PC-3 (cell line): ENCODE measurements at regions not wholly inside any gene's neighbourhood (a gene's known extent, or its start where the extent isn't known, plus 50 kb on each side); places are given as distances from the start of the nearest gene placed in this dataset.

Experiments
- ATAC-seq: fragments of 200-7000 bp; cut with Tn5 transposase; 2 replicates; pipeline ENCODE4 v1.9.1; 2020; ENCODE audit warnings: mild to moderate bottlenecking, moderate library complexity
- BruUV-seq: library from RNA; stranded (reverse); fragments of 400-500 nt; replicated peaks from 2 replicates; lab custom pipeline; 2021; lab: Mats Ljungman, UMichigan
- CTCF ChIA-PET: fragments of 300-600 bp; sonication (Branson Sonifier 250); formaldehyde crosslinking; loops from one replicate; lab custom pipeline; 2022; ENCODE audit warnings: antibody characterized with exemption; lab: Charles Lee
- POLR2A ChIA-PET: fragments of 300-600 bp; sonication (Branson Sonifier 250); formaldehyde crosslinking; loops from one replicate; lab custom pipeline; 2022; ENCODE audit warnings: antibody characterized with exemption; ENCODE audit not compliant: unreplicated experiment; lab: Charles Lee
- DNase-seq: peaks from one replicate; pipeline ENCODE4 v3.0.0-alpha.2; 2015
- H2AFZ ChIP-seq: fragments of 300-600 bp; sonication (generic); 2 replicates; pipeline ENCODE4 v1.6.0; 2016; ENCODE audit warnings: antibody characterized with exemption, low read length
- H3F3A ChIP-seq: fragments of 300-600 bp; sonication (generic); one replicate; pipeline ENCODE4 v1.6.0; 2017; ENCODE audit warnings: antibody characterized with exemption, low read length, control low read depth, mild to moderate bottlenecking; ENCODE audit not compliant: unreplicated experiment
- H3K27ac ChIP-seq: fragments of 300-600 bp; sonication (generic); 2 replicates; pipeline ENCODE4 v1.5.1; 2016; ENCODE audit warnings: mild to moderate bottlenecking, low read length
- H3K27me3 ChIP-seq: fragments of 300-600 bp; sonication (generic); 2 replicates; pipeline ENCODE4 v1.6.1; 2016; ENCODE audit warnings: low read length, mixed read lengths
- H3K36me3 ChIP-seq: fragments of 300-600 bp; sonication (generic); 2 replicates; pipeline ENCODE4 v1.6.1; 2016; ENCODE audit warnings: low read depth, mixed run types, low read length, mixed read lengths
- H3K4me1 ChIP-seq: fragments of 300-600 bp; sonication (generic); 2 replicates; pipeline ENCODE4 v1.5.1; 2016; ENCODE audit warnings: low read length; ENCODE audit not compliant: insufficient read depth
- H3K4me2 ChIP-seq: fragments of 300-600 bp; sonication (generic); 2 replicates; pipeline ENCODE4 v1.6.0; 2016; ENCODE audit warnings: low read length
- H3K4me3 ChIP-seq: fragments of 300-600 bp; sonication (generic); 2 replicates; pipeline ENCODE4 v1.5.1; 2016; ENCODE audit warnings: mild to moderate bottlenecking, low read length, mixed read lengths
- H3K79me2 ChIP-seq: fragments of 300-600 bp; sonication (generic); 2 replicates; pipeline ENCODE4 v1.6.1; 2017; ENCODE audit warnings: low read length, mixed read lengths
- H3K9ac ChIP-seq: fragments of 300-600 bp; sonication (generic); 2 replicates; pipeline ENCODE4 v1.6.0; 2016; ENCODE audit warnings: mild to moderate bottlenecking, low read length
- H3K9me2 ChIP-seq: fragments of 300-600 bp; sonication (generic); replicated peaks from 2 replicates; pipeline ENCODE4 v1.6.1; 2016; ENCODE audit warnings: mixed run types, low read length, mixed read lengths
- H3K9me3 ChIP-seq: fragments of 300-600 bp; sonication (generic); 2 replicates; pipeline ENCODE4 v1.6.1; 2016; ENCODE audit warnings: low read length, mixed read lengths
- H4K20me1 ChIP-seq: fragments of 300-600 bp; sonication (generic); 2 replicates; pipeline ENCODE4 v1.6.1; 2016; ENCODE audit warnings: low read length, mixed read lengths
- CTCF ChIP-seq: fragments of 300-600 bp; sonication (generic); conservative IDR thresholded peaks from 2 replicates; pipeline ENCODE4 v1.5.1; 2017; ENCODE audit warnings: antibody characterized with exemption, low read depth, mild to moderate bottlenecking, low read length
- EZH2 ChIP-seq: fragments of 300-600 bp; sonication (generic); IDR thresholded peaks from one replicate; pipeline ENCODE4 v1.6.1; 2017; ENCODE audit warnings: antibody characterized with exemption, mild to moderate bottlenecking, low read length; ENCODE audit not compliant: unreplicated experiment
- EZH2phosphoT487 ChIP-seq: fragments of 300-600 bp; sonication (generic); IDR thresholded peaks from 2 replicates; pipeline ENCODE4 v1.6.1; 2018; ENCODE audit warnings: mild to moderate bottlenecking, antibody characterized with exemption, low read length, borderline replicate concordance
- intact Hi-C: fragments of 100-400 bp; cut with micrococcal nuclease; formaldehyde crosslinking; loops from 2 replicates; pipeline ENCODE4 v1.9.0; 2023

- no peak overlapping the region for H3K4me3 ChIP-seq
- no peaks in the 10 kb centered on the region for H3K9me3 ChIP-seq
- no peaks in the 10 kb centered on the region for H3F3A ChIP-seq
- no peak overlapping the region for H3K9ac ChIP-seq
- TF ChIP-seq EZH2 (no peak), EZH2phosphoT487 (no peak), CTCF (no peak)
- ChIA-PET POLR2A (no interaction called here), CTCF (no interaction called here)
- ATAC-seq = no peak
- no peak overlapping the region for H3K4me2 ChIP-seq
- no peaks in the 10 kb centered on the region for H4K20me1 ChIP-seq
- H3K4me1 ChIP-seq = no peaks in the 10 kb centered on the region
- H3K79me2 ChIP-seq = no peaks in the 10 kb centered on the region
- intact Hi-C loops = no loop called here
- H2AFZ ChIP-seq = no peak overlapping the region
- H3K9me2 ChIP-seq = no peaks in the 10 kb centered on the region
- no peak overlapping the region for H3K27ac ChIP-seq
- no TSS peak for BruUV-seq
- no peak for DNase-seq
- H3K36me3 ChIP-seq = no peaks in the 10 kb centered on the region
- peaks cover 3% of the 10 kb centered on the region; the same call in 1 of the 2 replicates for H3K27me3 ChIP-seq
These were observed 318.9 kb downstream of the CXCL12 start for GRCh38 chr10:44065788-44066526.

- H3K9me2 ChIP-seq = no peaks in the 10 kb centered on the region
- DNase-seq (no peak), ATAC-seq (no peak)
- H3K36me3 ChIP-seq = no peaks in the 10 kb centered on the region
- no peak overlapping the region for H3K27ac ChIP-seq
- H2AFZ ChIP-seq = no peak overlapping the region
- intact Hi-C loops = no loop called here
- TF ChIP-seq CTCF (no peak), EZH2phosphoT487 (no peak), EZH2 (no peak)
- no TSS peak for BruUV-seq
- no peaks in the 10 kb centered on the region for H3K9me3 ChIP-seq
- H3K4me3 ChIP-seq = no peak overlapping the region
- H3K9ac ChIP-seq = no peak overlapping the region
- peaks cover 3% of the 10 kb centered on the region; the same call in 1 of the 2 replicates for H3K27me3 ChIP-seq
- H3K4me2 ChIP-seq = no peak overlapping the region
- H3K79me2 ChIP-seq = no peaks in the 10 kb centered on the region
- ChIA-PET CTCF (no interaction called here), POLR2A (no interaction called here)
- H3K4me1 ChIP-seq = no peaks in the 10 kb centered on the region
- no peaks in the 10 kb centered on the region for H3F3A ChIP-seq
- H4K20me1 ChIP-seq = no peaks in the 10 kb centered on the region
These were observed 319.7 kb downstream of the CXCL12 start for GRCh38 chr10:44064987-44065787.

GRCh38 chr10:44064317-44064716 lies 320.6 kb downstream of the CXCL12 start:
- ChIA-PET CTCF (no interaction called here), POLR2A (no interaction called here)
- Histone ChIP-seq H3K79me2 (no peaks in the 10 kb centered on the region), H3F3A (no peaks in the 10 kb centered on the region), H3K27me3 (peaks cover 3% of the 10 kb centered on the region; the same call in 1 of the 2 replicates), H3K4me3 (no peak overlapping the region), H3K9ac (no peak overlapping the region), H3K4me2 (no peak overlapping the region), H3K27ac (no peak overlapping the region), H3K9me3 (no peaks in the 10 kb centered on the region), H4K20me1 (no peaks in the 10 kb centered on the region), H2AFZ (no peak overlapping the region), H3K9me2 (no peaks in the 10 kb centered on the region), H3K36me3 (no peaks in the 10 kb centered on the region), H3K4me1 (no peaks in the 10 kb centered on the region)
- intact Hi-C loops = no loop called here
- no peak for DNase-seq
- TF ChIP-seq EZH2phosphoT487 (no peak), EZH2 (no peak), CTCF (no peak)
- no peak for ATAC-seq
- BruUV-seq = no TSS peak
